ENCODE measurements at regions not wholly inside any gene's neighbourhood (a gene's known extent, or its start where the extent isn't known, plus 50 kb on each side); places are given as distances from the start of the nearest gene placed in this dataset.

DNA sequence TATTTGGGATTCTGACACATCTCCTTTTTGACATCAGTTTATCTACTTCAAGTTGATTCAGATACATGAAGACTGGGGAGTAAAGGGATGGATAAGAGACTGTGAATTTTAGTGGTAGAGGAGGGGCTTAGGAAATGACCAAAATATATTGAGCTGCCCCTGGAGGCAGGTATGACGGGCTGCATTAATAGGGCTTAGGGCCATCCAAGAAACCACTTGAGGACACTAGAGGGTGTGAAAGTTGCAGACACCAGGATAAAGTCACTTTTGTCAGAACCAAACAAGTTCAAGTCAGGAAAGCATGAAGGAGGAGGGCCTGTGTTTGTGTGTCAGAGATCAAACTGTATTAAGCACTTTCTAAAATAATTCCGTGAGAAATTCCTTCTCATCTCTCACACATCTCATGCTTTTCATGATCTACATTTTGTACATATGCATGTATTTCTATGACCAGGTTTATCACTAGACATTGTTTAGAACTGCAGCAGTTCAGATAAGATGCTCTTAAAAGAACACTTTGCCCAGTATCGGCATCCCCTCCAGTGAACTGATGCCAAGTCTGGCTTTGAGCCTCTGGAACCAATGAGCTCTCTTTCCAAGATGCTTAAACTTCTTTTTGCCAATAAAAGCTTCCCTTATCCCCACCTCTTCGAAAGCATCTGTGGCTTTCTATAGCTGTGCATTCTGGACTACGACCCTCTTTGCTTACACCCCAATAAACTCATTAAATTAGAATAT lies 136.9 kb downstream of the SLC38A1 start:
- DNase-seq = no peak

DNA sequence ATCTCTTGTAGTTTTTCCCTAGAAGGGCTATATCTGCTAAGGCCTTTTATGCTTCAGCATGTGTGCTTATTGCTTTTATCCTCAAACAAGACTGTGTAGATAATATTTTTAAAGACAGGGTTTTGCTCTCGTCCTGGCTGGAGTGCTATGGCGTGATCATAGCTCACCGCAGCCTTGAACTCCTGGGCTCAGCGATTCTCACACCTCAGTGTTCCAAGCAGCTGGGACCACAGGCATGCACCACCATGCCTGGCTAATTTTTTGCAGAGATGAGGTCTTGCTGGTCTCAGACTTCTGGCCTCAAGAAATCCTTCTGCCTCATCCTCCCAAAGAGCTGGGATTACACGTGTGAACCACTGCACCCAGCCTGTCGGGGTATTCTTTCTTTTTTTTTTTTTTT lies 137.3 kb upstream of the SCAF11 start:
- DNase-seq = no peak

DNA sequence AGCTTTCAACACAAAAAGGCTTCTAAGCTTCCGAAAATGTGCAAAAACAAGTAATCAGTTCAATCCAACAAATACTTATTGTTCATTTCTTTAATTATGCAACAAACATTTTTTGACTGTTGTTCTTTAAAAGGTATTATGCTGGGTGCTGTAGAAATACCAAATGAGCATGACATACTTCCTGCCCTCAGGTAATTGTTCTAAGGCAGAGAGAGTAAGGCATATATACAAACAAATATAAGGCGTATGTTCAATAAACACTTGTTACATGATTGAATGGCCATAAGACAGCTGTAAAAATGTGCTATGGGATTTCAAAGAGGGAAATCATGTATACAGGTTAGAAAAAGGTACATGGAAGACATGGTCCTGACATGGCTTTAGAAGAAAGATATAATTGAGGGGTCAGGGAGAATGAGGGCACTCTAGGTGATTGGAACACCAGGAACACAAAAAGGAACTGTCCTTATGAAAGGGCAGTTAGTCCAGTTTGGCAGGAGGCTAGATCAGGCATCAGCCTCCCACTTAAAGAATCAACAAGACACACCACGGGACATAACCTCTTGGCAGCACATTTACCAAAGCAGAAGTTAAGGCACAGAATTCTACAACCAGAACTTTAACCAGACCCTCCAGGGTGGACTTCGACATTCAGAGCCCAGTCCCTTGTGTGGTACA lies 135.8 kb upstream of the SCAF11 start:
- DNase-seq = no peak

DNA sequence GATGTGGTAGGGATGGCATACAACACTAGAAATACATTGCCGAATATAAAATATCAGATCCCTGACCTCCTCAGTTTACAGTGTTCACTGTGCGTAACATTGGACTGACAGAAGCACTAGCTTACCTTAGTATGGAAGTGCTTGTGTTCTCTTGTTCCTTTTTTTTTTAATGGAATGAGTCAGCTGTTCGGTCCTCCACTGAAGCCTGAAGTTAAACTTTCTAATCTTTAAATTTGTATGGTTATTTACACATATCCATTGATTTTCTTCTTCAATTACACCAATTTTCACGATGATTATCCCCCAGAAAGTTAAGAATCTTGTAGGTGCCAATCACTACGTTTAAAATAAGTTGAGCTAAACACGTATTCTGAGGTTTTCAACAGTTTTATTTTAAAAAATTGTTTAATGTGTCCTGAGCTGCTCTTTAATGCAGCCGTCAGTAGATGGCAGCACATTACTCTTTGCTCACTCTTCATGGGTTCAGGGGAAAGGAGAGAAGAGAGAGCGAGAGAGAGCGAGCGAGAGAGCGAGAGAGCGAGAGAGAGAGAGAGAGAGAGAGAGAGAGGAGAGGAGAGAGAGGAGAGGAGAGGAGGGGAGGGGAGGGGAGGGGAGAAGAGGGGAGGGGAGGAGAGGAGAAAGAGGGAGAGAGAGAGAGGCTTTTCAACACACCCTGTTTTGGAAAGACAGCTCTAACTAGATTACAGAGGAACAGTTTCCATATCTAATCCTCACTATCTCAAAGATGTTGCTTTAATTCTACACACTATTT lies 134.7 kb upstream of the SCAF11 start:
- DNase-seq = peak; percentile 68 to 80

DNA sequence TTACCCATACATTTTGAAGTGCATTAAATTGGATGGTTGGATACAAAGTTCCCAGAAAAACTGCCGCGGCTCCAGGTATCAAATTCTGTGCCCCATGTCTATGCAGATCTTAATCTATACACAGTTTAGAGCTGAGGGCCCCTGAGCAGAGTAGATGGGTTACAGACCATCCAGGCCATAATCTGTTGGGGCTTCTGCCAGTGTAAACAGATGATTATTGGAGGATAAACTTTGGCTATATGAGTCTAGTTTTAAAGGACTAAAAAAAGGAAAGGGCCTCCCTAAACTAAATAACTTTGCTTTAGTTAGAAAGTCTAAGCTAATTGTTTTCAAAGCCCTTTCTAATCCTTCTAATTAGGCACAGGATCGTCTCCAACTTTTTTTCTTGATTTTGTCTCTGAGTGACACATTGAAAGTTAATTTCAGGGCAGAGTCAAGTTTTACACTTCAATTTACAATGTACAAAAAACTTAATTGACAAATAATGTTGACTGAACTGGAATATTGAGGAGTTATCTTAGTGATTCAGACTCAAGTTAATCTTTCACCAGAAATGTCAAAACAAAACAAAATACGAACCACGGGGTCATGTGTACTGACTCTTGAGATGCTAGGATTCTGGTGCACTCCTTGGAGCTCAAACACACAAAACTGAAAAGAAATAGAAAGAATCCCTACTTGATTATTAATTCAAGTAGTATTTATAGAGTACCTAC lies 133.9 kb upstream of the SCAF11 start:
- DNase-seq = no peak

DNA sequence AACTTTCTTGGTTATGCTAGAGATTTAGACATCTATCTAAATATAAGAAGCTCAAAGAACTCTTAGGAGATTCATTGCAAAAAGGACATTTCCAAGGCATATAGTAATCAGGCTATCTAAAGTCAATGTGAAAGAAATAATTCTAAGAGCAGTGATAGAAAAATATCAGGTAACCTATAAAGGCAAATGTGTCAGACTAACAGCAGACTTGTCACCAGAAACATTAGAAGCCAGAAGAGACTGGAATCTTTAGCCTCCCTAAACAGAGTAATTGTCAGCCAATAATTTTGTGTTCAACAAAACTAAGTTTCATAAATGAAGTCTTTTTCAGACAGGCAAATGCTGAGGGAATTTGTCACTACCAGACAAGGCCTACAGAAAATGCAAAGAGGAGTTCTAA lies 122.0 kb upstream of the SCAF11 start:
- no peak for DNase-seq

DNA sequence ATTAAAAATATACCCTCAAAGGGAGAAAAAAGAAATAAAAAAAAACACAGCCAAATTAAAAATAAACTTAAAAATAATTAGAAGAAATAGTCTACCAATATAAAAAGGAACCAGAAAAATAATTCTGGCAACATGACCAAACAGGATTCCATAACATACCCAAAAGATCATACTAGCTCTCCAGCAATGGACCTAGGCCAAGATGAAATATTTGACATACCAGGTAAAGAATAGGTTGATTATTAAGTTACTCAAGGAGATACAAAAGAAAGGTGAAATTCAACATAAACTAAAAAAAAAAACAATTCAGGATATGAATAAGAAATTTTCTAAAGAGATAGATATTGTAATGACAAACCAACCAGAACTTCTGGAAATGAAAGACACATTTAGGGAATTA lies 121.3 kb upstream of the SCAF11 start:
- no peak for DNase-seq

DNA sequence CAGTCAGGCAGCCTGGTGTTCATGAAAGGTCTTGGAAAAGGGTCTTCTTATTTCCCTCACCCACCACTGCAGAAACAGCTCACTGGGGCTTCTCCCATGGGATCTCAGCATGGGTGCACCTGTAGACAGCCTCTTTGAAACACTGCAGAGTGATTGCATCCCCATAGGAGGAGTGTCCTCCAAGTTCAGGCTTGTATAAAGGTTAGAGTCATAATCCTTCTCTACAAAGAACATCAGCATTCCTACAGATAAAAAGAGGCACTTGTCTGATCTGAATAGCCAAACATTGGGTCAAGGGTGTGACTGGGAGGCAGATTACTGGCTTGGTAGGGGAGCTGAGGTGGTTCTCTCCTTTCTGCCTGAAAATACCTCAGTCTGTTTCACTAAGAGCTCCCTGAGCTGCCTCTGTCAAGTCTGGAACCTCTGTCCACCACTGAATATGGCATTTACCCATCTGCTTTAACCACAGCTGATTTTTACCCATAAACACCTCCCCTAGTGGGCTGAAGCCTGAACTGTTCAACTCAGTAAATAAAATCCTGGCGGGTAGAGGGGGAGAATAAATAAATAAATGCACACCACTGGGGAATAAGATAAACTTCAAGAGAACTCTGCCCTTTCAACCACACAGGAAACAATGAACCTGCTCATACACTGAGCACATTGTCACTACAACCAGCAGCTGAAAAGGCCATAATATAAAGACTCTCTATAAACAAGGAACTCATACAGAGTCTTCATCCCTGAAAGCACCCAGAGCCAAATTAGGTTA lies 120.7 kb upstream of the SCAF11 start:
- no peak for DNase-seq

DNA sequence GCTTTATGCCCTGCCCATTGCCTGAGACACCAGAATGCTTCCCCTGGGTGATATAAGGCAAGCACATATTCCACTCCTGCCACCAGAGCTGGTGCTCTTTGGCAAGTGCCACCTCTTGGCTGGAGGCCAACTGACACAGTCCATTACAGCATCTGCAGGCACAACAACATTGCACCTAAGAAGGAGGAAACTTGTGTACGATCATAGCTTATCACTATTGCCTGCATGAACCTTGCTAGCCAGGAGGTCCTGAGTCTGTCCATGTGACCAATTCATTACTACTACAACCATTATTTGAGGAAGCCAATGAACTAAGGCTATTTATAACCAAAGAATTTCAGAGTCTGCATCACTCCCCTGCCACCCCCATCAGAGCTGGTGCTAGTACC lies 119.8 kb upstream of the SCAF11 start:
- DNase-seq = no peak

DNA sequence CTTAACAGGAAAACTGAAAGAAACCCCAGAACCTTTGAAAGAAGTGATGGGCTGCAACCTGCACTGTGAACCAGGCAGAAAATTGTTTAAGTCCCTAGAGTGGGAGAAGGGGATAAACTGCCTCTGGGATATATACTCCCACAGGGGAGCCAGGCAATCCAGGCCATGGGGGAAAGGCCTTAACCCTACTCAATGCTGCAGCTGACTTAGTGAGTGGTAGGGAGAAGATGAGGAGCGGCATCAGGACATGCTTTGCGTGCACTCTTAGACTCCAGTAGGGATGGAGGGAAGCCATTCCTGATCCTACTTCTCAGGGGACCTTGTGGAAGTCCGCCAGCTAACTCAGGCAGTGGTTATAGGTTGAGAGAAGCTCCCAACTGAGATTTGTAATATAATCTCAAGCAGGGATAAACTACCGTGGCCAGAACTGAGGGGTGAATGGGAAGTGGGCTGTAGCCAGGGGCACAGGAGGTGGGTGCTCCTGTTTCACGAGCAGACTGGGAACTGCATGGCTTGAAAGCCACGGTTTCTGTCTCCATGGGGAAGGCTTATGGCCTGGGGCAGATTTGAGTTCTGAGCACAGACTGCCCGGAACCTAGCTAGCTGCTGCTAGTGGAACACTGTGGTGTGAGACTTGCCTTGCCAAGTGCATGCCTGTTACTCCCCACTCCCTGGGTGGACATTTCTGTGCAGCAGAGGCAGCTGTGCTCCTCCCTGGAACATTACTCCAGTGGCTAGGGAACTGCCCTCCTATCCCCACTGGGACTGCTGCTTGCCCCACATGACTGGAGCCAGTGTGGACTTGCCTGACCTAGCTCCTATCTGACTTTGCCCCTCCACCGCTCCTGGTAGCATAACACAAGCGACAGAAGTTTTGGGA lies 119.2 kb upstream of the SCAF11 start:
- DNase-seq = no peak

DNA sequence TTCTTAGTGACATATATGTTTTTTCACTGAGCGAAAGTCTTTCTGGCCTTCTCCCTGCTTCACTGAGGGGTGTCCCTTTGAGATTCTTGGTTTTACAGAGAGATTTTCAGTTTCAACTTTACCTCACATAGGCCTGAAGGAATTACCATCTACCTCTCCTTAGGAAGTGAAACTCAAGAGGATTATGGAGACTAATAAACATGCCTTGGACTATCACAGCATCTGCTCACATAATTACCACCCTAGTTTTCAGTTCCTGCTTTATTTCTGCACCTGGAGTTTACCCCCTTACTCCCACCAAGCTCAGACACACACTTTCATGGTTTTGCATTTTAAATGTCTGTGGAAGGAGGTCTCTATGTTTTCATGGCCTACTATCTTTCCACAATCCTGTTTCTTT lies 118.3 kb upstream of the SCAF11 start:
- no peak for DNase-seq

DNA sequence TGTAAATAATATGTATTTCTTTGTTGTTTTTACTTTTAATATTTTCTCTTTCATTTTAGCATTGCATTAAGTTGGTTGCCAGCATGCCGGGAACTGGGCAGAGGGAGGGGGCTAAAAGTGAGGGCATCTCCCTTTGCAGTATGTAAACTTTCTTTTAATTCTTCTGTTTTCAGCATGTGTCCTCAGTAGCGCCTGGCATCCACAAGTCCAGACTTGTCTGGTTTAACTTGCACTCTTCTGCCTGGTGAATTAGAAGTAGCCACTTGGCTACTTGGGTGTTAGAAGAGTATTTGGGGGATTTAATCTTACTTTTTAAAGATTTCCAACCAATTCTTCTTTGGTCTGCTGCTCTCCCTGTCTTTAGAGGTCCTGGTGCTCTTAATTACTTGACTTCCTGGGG lies 117.2 kb upstream of the SCAF11 start:
- DNase-seq = no peak

DNA sequence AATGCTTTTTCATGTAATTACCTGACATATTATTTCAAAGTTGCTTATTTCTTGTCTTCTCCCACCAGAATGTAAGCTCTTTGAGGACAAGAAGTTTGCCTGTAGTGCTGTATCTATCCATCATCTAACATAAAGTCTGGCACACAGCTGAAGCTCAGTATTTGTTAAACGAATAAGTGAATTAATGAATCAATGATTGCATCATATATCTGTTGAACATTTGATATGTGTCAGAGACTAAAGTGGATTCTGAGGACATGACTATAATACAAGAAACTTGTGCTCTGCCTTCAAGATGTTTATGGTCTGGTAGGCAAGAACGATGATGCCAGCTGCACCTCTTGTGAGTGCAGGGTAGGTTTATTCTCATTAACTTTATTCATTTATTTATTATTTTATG lies 115.4 kb upstream of the SCAF11 start:
- no peak for DNase-seq

DNA sequence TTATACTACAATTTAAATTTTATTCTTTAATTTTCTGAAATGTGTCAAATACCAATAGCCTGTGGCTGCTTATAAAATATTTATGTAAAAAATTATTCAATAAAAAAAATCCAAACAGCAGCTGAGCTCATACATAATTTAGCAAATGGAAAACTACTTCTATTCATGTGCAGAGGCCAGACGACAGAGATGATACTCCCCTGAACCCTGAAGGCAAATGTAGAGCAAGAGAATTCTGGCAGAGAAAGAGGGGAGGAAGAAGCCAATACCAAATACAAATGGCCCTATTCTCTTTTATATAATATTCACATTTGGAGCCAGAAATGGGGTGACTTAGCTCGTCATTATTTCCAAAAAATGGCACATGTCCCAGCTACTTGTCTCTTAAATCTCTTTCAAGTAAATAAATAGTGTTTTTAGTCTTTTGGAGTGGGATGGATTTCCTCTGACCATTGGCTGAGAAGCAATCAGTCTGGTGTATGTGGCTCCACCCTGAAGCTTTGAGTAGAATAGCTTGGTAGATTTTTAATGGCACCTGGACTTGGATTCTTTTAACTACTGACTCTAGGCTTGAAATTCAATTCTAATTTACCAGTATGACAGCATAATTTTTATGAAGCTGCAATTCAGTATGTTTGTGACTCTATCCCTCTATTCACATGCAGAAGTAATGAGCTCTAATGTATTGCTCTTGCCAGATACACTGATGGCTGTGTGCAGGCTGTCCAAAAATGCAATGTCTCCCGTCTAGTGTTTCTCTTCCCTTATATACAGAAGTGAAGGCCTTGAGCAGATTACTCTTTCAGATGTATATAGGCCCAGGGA lies 113.4 kb upstream of the SCAF11 start:
- no peak for DNase-seq

DNA sequence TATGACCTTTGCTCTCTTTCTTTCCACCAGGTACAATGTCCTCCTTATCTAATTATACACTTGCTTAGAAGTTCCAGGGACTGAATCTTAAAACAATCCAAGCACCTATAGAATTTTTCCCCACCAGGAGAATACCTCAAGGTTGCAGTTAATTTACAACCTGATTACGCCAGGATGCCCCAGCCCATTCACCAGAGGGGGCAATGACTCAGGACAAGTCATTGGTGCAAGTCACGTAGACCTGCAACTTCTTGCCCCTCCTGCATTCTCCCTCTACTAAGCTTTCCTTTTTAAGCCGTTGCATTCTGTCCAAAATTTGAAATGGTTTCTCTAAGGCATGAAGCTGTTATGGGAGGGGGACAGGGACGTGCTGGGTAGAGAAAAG lies 111.1 kb upstream of the SCAF11 start:
- DNase-seq = no peak

DNA sequence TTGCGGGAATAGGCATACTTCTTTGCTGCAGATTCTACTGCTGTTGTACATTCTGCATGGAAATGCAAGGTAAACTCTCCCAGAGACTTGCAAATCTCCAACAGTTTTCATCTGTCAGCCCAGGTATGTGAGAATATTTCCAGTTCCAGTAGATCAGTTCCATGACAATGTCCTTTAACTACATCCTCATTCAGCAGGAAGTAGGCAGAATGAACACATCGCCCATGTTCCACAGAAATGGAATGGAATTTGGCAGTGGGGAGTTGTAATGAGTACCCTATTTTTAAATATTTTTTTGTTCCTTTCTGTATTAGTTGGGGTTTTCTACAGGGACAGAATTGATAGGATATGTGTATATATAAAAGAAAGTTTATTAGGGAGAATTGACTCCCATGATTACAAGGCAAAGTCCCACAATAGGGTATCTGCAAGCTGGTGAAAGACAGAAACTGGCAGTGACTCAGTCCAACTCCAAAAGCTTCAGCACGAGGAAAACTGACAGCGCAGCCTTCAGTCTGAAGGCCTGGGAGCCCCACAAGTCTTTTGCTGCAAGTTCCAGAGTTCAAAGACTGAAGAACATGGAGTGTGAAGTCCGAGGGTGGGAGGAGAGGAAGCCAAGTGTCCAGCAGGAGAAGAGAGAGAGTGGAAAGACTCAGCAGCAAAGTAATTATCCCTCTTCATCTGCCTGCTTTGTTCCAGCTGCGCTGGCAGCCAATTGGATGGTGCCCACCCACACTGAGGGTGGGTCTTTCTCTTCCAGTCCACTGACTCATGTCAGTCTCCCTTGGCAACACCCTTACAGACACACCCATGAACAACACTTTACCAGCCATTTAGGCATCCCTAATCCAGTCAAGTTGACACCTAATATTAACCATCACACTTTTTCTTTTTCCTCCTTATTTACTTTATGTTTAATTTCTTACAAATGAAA lies 110.4 kb upstream of the SCAF11 start:
- DNase-seq = no peak

DNA sequence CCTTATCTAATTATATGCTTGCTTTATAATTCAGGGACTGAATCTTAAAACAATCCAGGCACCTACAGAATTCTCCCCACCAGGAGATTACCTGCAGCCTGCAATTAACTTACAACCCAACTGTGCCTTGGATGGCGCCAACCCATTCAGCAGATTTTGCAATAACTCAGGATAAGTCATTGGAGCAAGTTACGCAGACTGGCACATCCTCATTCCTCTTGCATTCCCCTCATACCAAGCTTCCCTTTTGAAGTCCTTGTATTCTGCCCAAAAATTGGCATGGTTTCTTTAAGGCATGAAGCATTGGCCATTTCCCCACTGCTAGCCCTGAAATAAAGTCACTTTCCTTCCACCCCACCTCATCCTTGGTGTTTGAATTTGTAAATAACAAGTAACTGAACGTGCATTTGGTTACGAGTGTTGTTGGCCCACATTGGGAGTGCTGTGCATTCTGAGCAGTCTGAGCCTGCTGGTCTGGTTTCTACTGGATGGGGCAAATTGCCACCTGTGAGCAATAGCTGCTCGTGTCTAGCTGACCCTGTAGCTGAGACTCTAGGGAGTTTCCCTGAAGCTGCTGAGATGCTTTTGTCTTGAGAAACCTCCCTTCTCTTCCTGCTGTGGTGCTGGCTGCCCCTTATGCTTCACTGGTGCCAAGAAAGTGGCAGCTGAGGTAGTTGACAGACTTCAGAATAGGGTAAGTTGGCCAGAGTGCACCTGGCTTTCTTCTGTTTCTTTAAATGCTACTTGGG lies 99.2 kb upstream of the SCAF11 start:
- no peak for DNase-seq

DNA sequence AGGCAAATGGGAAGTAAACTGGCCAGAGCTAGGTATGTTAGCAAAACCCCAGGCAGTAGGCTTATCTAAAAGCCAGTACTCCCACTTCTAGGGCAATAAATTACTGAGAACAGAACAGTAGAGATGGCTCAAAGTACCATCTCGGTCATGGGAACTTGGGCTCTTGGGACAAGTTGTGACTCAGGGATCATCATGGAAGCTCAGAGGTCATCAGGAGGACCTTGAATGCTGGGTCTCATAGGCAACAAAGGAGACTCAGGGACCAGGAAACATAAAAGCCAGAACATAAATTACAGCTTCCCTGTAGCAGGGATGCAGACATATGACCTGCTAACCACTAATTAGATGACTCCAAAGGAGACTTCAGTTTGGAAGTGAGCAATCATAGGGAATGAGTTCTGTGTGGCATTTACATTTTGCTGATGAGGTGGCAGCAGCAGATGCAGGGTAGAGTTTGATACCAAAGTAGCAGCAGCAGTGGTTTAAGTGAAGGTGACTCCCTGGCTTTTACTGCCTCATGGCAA lies 97.6 kb upstream of the SCAF11 start:
- DNase-seq = no peak
